Endothelial cell of umbilical vein (primary cell): ENCODE measurements at regions not wholly inside any gene's neighbourhood (a gene's known extent, or its start where the extent isn't known, plus 50 kb on each side); places are given as distances from the start of the nearest gene placed in this dataset.

ENCODE experiments used
- POLR2AphosphoS5 ChIP-seq: IDR thresholded peaks from 2 replicates; pipeline ENCODE4 v1.6.1; 2012; ENCODE audit warnings: low read depth, mild to moderate bottlenecking, control low read depth, low read length, moderate library complexity; ENCODE audit not compliant: insufficient read depth
- TF ChIP-seq, protein P1 (sequence below), 2 donors: IDR thresholded peaks; 1 replicate in 1 of 2; 2 replicates in 1 of 2; pipeline ENCODE4 v1.5.1; 2011; ENCODE audit warnings: low read length in 2 of 2, mild to moderate bottlenecking in 2 of 2, moderate library complexity in 2 of 2, control low read depth in 1 of 2, inconsistent platforms in 1 of 2, low read depth in 1 of 2; ENCODE audit not compliant: insufficient read depth in 1 of 2; ENCODE audit errors: extremely low read depth in 1 of 2

DNA sequence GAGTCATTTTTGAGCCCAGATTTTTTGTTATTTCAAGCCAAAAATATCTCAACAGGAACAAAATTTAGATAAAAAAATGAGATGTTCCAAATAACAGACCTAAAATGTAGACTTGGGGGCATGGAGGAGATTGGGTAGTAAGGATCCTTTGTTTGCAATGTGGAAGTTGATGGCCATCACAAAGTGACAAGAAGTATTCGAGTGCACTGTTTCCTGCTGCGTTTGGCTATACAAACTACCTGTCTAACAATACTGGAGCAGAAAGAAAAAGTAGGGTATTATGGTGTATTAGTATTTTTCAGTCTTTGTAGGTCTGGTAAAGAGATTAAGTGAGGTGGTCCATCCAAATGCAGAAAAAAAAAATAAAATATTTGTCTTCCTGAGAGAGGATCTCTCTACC lies 284.2 kb downstream of the C3orf38 start:
- no peak for TF ChIP-seq POLR2AphosphoS5
- TF ChIP-seq, protein P1, sequence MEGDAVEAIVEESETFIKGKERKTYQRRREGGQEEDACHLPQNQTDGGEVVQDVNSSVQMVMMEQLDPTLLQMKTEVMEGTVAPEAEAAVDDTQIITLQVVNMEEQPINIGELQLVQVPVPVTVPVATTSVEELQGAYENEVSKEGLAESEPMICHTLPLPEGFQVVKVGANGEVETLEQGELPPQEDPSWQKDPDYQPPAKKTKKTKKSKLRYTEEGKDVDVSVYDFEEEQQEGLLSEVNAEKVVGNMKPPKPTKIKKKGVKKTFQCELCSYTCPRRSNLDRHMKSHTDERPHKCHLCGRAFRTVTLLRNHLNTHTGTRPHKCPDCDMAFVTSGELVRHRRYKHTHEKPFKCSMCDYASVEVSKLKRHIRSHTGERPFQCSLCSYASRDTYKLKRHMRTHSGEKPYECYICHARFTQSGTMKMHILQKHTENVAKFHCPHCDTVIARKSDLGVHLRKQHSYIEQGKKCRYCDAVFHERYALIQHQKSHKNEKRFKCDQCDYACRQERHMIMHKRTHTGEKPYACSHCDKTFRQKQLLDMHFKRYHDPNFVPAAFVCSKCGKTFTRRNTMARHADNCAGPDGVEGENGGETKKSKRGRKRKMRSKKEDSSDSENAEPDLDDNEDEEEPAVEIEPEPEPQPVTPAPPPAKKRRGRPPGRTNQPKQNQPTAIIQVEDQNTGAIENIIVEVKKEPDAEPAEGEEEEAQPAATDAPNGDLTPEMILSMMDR (IDR thresholded peaks at IDR 0.05; ENCODE audit: extremely low read depth in 1 of 2, insufficient read depth in 1 of 2, low read depth in 1 of 2, low read length in 2 of 2), result no peak
